GM12873 (cell line): ENCODE measurements at regions not wholly inside any gene's neighbourhood (a gene's known extent, or its start where the extent isn't known, plus 50 kb on each side); places are given as distances from the start of the nearest gene placed in this dataset.

ENCODE experiments used
- TF ChIP-seq, protein P1 (sequence below): IDR thresholded peaks from 2 replicates; pipeline ENCODE4 v1.5.1; 2012; ENCODE audit warnings: low read depth, mild to moderate bottlenecking, moderate library complexity, low read length, control low read depth; ENCODE audit not compliant: insufficient read depth; ENCODE audit errors: missing control alignments

GRCh38 chr9:96158909-96159575 lies 142.9 kb downstream of the HSD17B3 start:
- TF ChIP-seq, protein P1, sequence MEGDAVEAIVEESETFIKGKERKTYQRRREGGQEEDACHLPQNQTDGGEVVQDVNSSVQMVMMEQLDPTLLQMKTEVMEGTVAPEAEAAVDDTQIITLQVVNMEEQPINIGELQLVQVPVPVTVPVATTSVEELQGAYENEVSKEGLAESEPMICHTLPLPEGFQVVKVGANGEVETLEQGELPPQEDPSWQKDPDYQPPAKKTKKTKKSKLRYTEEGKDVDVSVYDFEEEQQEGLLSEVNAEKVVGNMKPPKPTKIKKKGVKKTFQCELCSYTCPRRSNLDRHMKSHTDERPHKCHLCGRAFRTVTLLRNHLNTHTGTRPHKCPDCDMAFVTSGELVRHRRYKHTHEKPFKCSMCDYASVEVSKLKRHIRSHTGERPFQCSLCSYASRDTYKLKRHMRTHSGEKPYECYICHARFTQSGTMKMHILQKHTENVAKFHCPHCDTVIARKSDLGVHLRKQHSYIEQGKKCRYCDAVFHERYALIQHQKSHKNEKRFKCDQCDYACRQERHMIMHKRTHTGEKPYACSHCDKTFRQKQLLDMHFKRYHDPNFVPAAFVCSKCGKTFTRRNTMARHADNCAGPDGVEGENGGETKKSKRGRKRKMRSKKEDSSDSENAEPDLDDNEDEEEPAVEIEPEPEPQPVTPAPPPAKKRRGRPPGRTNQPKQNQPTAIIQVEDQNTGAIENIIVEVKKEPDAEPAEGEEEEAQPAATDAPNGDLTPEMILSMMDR: no peak

- TF ChIP-seq, protein P1: no peak
These were observed 143.8 kb downstream of the HSD17B3 start for GRCh38 chr9:96158147-96158546.

- TF ChIP-seq, protein P1: no peak
These were observed 144.3 kb downstream of the HSD17B3 start for GRCh38 chr9:96157675-96158074.

DNA sequence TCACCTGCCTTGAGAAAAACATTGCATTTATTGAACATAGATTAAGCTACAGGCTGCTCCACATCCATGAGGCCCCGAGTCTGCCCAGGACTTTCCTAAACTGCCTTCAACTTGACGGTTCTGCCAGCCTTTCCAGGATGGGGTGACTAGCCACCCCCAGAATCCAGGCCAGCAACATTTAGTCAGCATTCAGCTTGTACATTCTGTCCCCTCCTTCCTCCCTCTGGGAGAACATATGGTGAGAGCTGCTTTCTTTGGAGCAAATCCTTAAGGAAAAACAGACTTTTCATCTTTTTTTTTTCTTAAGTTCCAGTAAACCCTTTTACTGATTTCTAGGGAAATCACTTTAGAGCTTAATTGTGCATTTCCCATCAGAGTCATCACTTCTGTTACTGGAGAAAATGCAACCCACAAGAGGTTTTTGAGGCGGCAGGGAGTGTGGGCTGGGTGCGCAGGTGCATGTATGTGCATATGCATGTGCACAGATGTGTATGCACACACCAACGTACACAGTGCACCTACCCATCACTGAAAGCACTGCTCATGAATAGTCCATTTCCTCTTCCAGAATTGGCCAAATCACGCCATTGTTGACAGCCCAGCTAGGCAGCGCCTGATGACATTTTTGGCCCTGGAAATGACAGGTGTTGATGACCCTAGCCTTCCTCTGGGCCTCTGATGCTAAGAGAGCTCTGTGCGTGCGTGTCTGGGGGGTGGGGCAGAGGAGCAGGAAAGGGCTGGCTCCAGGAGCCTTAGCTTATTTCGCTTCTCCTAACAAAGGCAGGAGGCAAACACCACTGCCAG lies 145.6 kb downstream of the HSD17B3 start:
- TF ChIP-seq, protein P1: no peak

DNA sequence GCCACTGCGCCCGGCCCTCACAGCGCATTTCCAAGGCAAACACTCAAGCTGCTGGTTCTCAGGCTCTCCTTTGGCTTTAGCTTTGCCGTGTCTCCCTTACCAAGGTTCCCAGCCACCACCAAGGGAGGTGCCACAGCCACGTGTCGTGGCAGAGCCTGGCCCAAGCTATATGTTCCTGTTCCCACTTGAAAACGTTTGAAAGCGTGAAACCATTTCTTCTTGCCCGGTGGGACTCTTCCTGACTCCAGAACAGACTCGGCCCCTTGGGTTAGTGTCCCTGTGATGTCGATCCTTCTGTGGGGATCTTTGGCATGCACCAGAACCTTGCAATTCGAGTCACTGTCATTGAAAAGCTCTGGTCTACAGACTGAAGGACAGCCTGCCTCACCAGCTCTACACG lies 147.9 kb downstream of the HSD17B3 start:
- TF ChIP-seq, protein P1: no peak

DNA sequence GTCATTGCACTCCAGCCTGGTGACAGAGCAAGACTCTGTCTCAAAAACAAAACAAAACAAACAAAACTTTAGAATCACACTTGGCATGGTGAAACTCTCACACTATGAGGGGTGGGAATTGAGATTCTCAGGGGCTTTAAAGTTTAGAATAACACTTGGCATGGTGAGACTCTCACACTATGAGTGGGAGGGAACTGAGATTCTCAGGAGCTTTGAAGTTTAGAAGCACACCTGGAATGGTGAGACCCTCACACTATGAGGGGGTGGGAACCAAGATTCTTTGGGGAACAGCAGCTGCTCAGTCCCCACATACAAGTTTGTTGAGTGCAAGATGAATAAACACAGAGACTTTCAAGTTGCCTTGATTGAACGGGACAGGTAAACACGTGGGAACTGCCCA lies 149.4 kb downstream of the HSD17B3 start:
- TF ChIP-seq, protein P1: no peak
